ENCODE measurements at regions not wholly inside any gene's neighbourhood (a gene's known extent, or its start where the extent isn't known, plus 50 kb on each side); places are given as distances from the start of the nearest gene placed in this dataset.
"Not testable (repeated sequence)": the region's sequence is repeated elsewhere in the genome, so short reads cannot be mapped to it uniquely, and the experiment has no call there.

DNA sequence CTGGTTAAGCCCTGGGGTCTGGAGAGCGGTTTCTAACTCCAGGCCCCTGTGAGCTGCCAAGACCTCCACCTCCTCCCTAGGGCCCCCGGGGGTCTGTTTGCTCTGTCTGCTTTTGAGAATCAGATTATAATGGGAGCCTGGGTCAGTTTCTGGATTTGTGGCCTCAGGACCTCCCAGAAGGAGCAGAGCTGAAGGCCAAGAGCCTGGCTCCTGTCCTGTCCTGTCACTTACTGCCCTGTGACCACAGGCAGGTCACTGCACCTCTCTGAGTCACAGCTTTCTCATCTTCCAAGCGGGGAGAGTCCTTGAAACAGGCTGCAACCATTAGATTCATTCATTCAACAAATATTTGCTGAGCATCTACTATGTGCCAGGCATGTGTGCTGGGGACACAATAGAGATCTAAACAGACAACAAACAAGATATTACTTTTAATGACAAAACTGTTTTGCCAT lies 87.3 kb upstream of the FGF3 start:
- no peak for DNase-seq

DNA sequence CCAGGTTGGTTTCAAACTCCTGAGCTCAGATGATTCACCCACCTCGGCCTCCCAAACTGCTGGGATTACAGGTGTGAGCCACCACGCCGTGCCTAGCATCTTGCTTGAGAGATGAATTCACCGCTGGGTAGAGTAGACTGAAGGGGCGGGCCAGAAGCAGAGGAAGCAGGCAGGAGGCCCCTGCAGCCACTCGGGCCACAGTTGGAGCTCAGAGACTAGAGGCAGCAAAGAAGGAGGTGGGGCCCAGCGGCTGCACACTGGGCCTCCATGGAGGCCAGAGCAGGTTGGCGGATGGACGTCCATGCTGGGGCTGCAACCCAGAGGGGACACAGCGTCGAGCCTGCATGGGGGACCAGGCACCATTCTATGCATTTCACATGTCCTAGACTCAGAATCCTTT lies 88.4 kb upstream of the FGF3 start:
- DNase-seq: no peak

- no peak for DNase-seq
Observed at GRCh38 chr11:69908511-69909220, 89.5 kb upstream of the FGF3 start.

DNA sequence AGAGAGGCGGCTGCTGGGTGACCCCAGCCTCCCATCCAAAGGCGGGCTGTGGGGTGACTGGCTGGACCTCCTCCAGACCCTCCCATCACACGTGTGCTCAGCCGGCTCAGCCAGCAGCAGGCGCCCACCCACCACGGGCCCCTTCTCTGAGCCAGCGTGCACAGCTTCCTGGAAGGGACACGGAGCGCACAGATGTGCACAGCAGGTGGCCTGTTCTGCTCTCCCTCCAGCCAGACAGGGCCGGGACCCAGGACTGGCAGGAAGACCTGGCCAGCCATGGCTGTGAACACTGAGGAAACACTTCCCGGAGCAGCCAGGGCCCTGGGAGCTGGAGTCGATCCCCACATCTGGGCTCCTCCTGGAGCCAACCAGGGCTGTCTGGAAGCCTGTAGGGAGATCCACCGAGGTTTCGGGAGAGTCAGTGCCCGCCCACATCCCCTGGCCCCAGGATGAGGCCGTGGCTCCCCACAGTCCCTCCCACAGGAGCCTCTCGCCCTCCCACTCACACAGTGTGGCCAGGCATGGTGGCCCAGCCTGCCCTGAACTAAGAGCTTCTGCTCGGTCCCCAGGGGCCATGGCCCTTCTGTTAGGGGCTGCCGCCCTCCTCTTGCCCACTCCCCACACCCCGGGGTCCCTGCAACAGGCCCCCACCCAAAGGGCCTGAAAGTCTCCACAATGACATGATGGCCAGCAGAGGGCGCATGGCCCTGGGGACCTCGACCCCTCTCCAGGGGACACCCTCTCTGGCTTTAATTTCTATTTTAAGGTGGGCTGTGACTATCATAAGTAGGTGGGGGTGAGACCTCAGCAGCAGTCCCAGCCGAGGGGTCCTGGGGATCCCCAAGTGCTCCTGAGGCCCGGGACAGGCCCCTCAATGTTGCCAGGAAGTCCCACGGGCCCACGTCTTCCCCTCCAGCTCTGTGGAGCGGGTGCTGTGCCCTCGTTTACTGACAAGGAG lies 90.6 kb upstream of the FGF3 start:
- peak; percentile 33 for DNase-seq

- no peak for DNase-seq
Observed at GRCh38 chr11:69910519-69911309, 91.5 kb upstream of the FGF3 start.

GRCh38 chr11:69911310-69912160 lies 92.3 kb upstream of the FGF3 start:
- DNase-seq: no peak

DNA sequence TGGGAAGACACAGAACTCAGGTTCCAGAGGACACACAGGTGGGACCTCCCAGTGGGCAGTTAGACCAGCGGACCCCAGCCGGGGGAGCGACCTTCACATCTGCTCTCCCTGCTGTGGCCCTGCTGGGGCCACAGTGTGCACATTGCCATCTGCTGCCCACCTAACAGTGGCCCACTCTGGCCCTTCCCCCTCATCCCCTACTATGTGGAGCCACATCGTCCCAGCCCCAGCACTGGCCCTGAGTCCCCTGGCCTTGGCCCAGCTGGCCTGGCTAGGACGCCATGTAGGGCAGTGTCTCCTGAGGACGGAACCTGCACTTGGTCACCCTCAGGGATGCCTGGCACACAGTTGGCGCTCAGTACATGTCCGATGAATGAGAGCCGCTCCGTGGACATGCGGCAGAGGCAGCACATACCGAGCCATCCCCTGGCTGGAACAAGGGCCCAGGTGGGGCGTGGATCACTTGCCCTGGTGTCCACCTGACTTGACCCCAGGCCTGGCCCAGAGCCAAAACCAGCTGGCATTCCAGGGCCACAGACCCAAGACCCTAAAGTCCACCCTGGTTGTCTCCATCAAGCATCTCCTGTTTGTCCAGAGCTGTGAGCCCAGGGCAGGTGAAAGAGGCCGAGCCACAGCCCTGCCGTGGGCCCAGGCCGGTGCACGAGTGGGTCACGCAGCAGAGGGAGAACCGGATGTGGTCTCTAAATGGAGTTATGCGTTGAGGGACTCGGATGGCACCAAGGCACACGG lies 93.1 kb upstream of the FGF3 start:
- no peak for DNase-seq

GRCh38 chr11:69912911-69913451 lies 93.8 kb upstream of the FGF3 start:
- no peak for DNase-seq

DNA sequence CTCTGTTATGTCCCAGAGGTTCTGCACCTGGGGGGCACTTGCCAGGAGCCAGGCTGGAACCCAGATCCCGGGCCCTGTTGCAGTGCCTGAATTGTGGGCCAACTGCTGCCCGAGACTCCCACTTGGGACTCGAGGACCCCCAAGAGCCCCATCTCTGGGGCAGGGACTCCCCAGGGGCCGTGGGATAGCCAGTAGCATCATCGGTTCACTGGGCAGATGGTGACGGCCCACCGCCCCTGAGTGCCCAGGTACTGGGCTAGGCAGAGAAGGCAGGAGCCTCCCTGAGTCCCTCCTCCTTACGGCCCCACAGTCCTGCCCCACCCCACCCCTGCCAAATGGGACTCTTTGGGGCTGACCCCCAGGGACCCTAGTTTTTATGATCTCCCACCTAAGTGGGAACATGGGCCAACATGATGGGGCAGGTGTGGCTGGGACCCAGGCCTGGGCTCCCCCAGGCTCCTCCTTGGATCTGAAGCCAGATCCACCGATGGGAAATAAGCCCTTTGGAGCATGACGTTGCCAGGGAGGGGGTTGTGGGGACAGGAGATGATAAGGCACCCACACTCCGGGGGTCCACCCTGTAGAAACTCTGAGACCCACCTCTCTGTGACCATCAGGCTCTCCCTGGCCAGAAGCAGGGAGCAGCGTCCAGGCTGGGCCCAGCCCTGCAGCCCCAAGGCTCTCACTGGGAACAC lies 94.5 kb upstream of the FGF3 start:
- no peak for DNase-seq

DNA sequence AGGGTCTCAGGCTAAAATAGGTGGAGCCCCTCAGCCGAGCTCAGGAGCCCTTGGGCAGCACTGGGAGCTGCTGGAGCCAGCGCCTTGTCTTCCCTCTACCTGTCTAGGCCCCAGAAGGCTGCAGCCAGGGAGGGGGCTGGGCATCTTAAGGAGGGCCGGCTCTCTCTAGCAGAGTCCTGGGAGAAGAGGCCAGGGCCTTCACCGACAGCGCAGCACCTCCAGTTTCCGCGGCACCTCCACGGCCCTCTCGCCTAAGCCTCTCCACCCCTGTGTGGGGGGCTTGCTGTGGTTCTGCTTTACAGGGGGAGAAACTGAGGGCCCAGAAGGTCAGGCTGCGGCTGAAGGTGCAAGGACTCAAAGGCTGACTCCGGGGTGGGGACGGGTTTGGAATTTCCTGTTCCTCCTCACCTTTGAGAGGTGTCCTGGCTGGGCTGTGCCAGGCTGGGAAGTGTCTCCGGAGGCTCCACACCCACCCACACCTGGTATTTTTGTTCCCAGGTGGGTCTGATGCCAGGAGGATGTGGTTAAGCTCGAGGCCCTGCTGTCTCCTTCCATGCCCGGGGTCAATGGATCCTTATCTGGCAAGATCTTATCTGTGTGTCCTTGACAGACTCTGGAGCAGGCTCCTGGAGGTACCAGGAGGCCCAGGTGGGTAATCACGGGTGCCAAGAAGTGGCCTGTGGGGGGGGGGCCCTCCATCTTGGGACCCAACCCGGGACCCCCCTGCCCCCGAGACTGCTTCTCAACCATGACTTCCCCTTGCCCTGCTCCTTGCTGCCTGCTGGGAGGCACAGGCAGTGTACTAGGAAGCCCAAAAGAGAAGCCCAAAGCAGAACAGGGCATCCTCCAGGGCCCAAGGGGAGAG lies 95.3 kb upstream of the FGF3 start:
- no peak for DNase-seq

GRCh38 chr11:69915151-69915500 lies 95.9 kb upstream of the FGF3 start:
- DNase-seq: no peak

DNA sequence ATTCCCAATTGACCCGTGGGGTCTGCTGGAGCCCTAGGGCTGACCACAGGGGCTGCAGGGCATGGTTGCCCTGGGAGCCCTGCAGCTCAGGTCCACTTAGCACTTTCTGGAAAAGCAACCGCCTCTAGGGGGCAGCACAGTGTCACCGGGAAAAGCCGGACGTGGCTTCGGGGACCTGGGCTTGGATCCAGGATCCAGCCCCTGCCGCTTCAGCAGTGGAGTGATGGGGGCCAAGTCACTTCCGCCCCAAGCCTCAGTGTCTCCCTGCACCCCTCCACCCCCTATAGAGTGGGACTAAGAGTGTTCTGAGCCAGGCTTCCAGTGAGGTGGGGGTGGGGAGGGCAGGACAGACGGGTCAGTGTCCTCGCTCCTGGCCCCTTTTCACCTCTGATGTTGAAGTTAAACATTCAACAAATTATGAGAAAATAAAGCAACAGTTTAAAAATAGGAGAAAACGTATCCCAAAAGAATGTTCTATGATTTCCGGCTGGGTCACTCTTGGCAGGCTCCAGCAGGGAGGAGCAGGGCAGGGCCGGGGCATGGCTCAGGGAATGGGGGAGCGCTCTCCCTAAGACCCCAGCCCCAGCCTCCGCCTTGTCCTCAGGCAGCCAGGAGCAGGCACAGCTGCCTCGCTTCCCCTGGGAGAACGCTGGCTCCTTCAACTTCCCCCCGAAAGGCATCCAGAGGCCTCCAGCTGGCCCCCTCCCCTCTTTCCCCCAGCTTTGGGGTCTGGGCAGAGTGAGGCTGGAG lies 96.5 kb upstream of the FGF3 start:
- DNase-seq: peak; percentile 67

GRCh38 chr11:69916251-69916649 lies 97.0 kb upstream of the FGF3 start:
- not testable (repeated sequence) for DNase-seq

- DNase-seq: no peak
Observed at GRCh38 chr11:69916806-69917387, 97.7 kb upstream of the FGF3 start.

GRCh38 chr11:69917529-69917928 lies 98.3 kb upstream of the FGF3 start:
- no peak for DNase-seq

- no peak for DNase-seq
Observed at GRCh38 chr11:69918231-69918937, 99.2 kb upstream of the FGF3 start.

DNA sequence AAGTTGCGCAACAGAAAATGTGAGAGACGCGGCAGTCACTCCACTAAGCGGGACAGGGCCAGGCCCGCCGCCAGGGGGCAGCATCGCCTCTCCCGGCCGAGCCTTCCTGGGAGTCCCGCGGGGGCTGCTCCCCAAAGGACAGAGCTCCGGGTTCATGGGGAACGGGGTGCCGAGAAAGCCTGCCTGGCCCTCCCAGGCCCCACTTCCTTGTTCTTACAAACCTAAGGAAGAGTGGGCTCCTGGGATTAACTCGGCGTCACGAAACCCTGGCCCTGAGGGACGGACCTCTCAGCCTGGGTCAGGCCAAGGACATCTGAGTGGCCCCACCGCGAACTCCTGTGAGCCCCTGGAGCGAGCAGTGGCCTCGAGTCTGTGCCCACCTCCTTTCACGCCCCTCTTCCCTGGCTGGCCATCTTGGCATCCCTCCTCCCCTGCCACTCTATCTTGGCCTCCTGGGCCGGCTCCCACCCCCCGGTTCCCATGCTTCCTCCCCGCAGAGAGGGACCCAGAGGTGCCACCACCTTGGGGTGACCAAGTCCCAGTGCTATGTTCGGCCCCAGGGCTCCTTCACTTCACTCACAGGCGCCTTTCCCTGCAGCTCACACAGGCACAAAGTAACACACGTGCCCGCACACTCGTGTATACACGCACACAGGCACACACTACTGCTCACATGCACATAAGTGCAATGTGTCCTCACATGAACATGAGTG lies 99.9 kb upstream of the FGF3 start:
- DNase-seq: peak; percentile 55
